Nephron (organoid): ENCODE measurements at regions not wholly inside any gene's neighbourhood (a gene's known extent, or its start where the extent isn't known, plus 50 kb on each side); places are given as distances from the start of the nearest gene placed in this dataset.

ENCODE experiments used
- H3K27ac Mint-ChIP-seq, 3 experiments: 2 replicates each; pipeline ENCODE4 v1.8.0; 2020; ENCODE audit warnings: mixed read lengths in 3 of 3, mild to moderate bottlenecking in 2 of 3, moderate library complexity in 1 of 3
- H3K27me3 Mint-ChIP-seq: 2 replicates; pipeline ENCODE4 v1.8.0; 2021; ENCODE audit warnings: low read depth, mild to moderate bottlenecking, moderate library complexity, mixed read lengths
- H3K36me3 Mint-ChIP-seq: 2 replicates; pipeline ENCODE4 v1.8.0; 2020; ENCODE audit warnings: low read depth, mixed read lengths
- H3K4me1 Mint-ChIP-seq: 2 replicates; pipeline ENCODE4 v1.8.0; 2020; ENCODE audit warnings: mixed read lengths
- H3K4me3 Mint-ChIP-seq, 3 experiments: 2 replicates each; pipeline ENCODE4 v1.8.0; 2020; ENCODE audit warnings: mild to moderate bottlenecking in 3 of 3, mixed read lengths in 3 of 3, moderate library complexity in 2 of 3
- H3K9me3 Mint-ChIP-seq: 2 replicates; pipeline ENCODE4 v1.8.0; 2020; ENCODE audit warnings: mixed read lengths
- CTCF ChIP-seq, 3 experiments: fragments of 200-600 bp; sonication (generic); IDR thresholded peaks; one replicate each; pipeline ENCODE4 v1.5.0; 2021; ENCODE audit warnings: antibody characterized with exemption in 3 of 3; ENCODE audit not compliant: unreplicated experiment in 3 of 3

GRCh38 chr13:80952158-80952557 is 611.2 kb upstream of the SPRY2 start:
- Mint-ChIP-seq H3K27me3 (no peaks in the 10 kb centered on the region), H3K27ac (no peak overlapping the region), H3K9me3 (no peaks in the 10 kb centered on the region), H3K4me3 (no peak overlapping the region), H3K4me1 (no peaks in the 10 kb centered on the region), H3K36me3 (no peaks in the 10 kb centered on the region)
- TF ChIP-seq CTCF (IDR thresholded peaks at IDR 0.05; ENCODE audit: unreplicated experiment in 3 of 3): no peak

- Mint-ChIP-seq H3K4me1 (no peaks in the 10 kb centered on the region), H3K36me3 (no peaks in the 10 kb centered on the region), H3K9me3 (no peaks in the 10 kb centered on the region), H3K27me3 (no peaks in the 10 kb centered on the region), H3K27ac (no peak overlapping the region), H3K4me3 (no peak overlapping the region)
- TF ChIP-seq CTCF (IDR thresholded peaks at IDR 0.05; ENCODE audit: unreplicated experiment in 3 of 3): no peak
Measured at GRCh38 chr13:80946008-80946802, 605.3 kb upstream of the SPRY2 start.

GRCh38 chr13:80945328-80945727 is 604.4 kb upstream of the SPRY2 start:
- Mint-ChIP-seq H3K4me1 (no peaks in the 10 kb centered on the region), H3K27ac (no peak overlapping the region), H3K9me3 (no peaks in the 10 kb centered on the region), H3K27me3 (no peaks in the 10 kb centered on the region), H3K4me3 (no peak overlapping the region), H3K36me3 (no peaks in the 10 kb centered on the region)
- no peak for TF ChIP-seq CTCF (IDR thresholded peaks at IDR 0.05; ENCODE audit: unreplicated experiment in 3 of 3)

- H3K9me3 Mint-ChIP-seq: no peaks in the 10 kb centered on the region
- H3K27me3 Mint-ChIP-seq: no peaks in the 10 kb centered on the region
- no peak overlapping the region for H3K4me3 Mint-ChIP-seq
- H3K4me1 Mint-ChIP-seq: no peaks in the 10 kb centered on the region
- H3K27ac Mint-ChIP-seq: no peak overlapping the region
- no peaks in the 10 kb centered on the region for H3K36me3 Mint-ChIP-seq
- no peak for TF ChIP-seq CTCF (IDR thresholded peaks at IDR 0.05; ENCODE audit: unreplicated experiment in 3 of 3)
Measured at GRCh38 chr13:80939581-80939980, 598.7 kb upstream of the SPRY2 start.

GRCh38 chr13:80931766-80932165 is 590.8 kb upstream of the SPRY2 start:
- no peaks in the 10 kb centered on the region for H3K36me3 Mint-ChIP-seq
- no peaks in the 10 kb centered on the region for H3K4me1 Mint-ChIP-seq
- H3K9me3 Mint-ChIP-seq: no peaks in the 10 kb centered on the region
- no peaks in the 10 kb centered on the region for H3K27me3 Mint-ChIP-seq
- TF ChIP-seq CTCF (IDR thresholded peaks at IDR 0.05; ENCODE audit: unreplicated experiment in 3 of 3): no peak
- H3K27ac Mint-ChIP-seq: no peak overlapping the region
- no peak overlapping the region for H3K4me3 Mint-ChIP-seq

- TF ChIP-seq CTCF (IDR thresholded peaks at IDR 0.05; ENCODE audit: unreplicated experiment in 3 of 3): no peak
- H3K27ac Mint-ChIP-seq: no peak overlapping the region
- H3K27me3 Mint-ChIP-seq: no peaks in the 10 kb centered on the region
- no peaks in the 10 kb centered on the region for H3K4me1 Mint-ChIP-seq
- no peaks in the 10 kb centered on the region for H3K9me3 Mint-ChIP-seq
- H3K4me3 Mint-ChIP-seq: no peak overlapping the region
- no peaks in the 10 kb centered on the region for H3K36me3 Mint-ChIP-seq
Measured at GRCh38 chr13:80931118-80931517, 590.2 kb upstream of the SPRY2 start.
